B cell (primary cell): ENCODE measurements at regions not wholly inside any gene's neighbourhood (a gene's known extent, or its start where the extent isn't known, plus 50 kb on each side); places are given as distances from the start of the nearest gene placed in this dataset.

Source experiments
- CTCF ChIP-seq: fragments of 200-600 bp; IDR thresholded peaks from one replicate; pipeline ENCODE4 v1.8.0; 2022; ENCODE audit warnings: antibody characterized with exemption, mild to moderate bottlenecking
- EZH2 ChIP-seq: IDR thresholded peaks from 2 replicates; pipeline ENCODE4 v1.6.1; 2012; ENCODE audit warnings: borderline replicate concordance, low read depth, mild to moderate bottlenecking, moderate library complexity, low read length; ENCODE audit not compliant: insufficient read depth, poor library complexity, severe bottlenecking

GRCh38 chr6:169991031-169991390 is 239.6 kb downstream of the ERMARD start:
- TF ChIP-seq CTCF, result no peak
- no peak for TF ChIP-seq EZH2
